GM19035 (cell line): ENCODE measurements at regions not wholly inside any gene's neighbourhood (a gene's known extent, or its start where the extent isn't known, plus 50 kb on each side); places are given as distances from the start of the nearest gene placed in this dataset.
"Not testable (repeated sequence)": the region's sequence is repeated elsewhere in the genome, so short reads cannot be mapped to it uniquely, and the experiment has no call there.

Experiments
- ATAC-seq: cut with Tn5 transposase; IDR thresholded peaks from one replicate; pipeline ENCODE4 v1.9.1; 2021; ENCODE audit not compliant: unreplicated experiment

- ATAC-seq, result not testable (repeated sequence)
Measured at GRCh38 chr6:127406722-127407121, 52.5 kb downstream of the KIAA0408 start.

- no peak for ATAC-seq
Measured at GRCh38 chr6:127406122-127406521, 53.1 kb downstream of the KIAA0408 start.

GRCh38 chr6:127404594-127405178, 54.5 kb downstream of the KIAA0408 start:
- no peak for ATAC-seq

- peak; percentile 89 for ATAC-seq
Measured at GRCh38 chr6:127404133-127404532, 55.1 kb downstream of the KIAA0408 start.

- peak; percentile 76 for ATAC-seq
Measured at GRCh38 chr6:127403636-127404035, 55.6 kb downstream of the KIAA0408 start.

GRCh38 chr6:127402890-127403617, 56.1 kb downstream of the KIAA0408 start:
- no peak for ATAC-seq

- no peak for ATAC-seq
Measured at GRCh38 chr6:127397729-127398630, 54.6 kb upstream of the ECHDC1 start.

GRCh38 chr6:127397171-127397597, 53.8 kb upstream of the ECHDC1 start:
- ATAC-seq, result not testable (repeated sequence)
